Caco-2 (cell line): ENCODE measurements at regions not wholly inside any gene's neighbourhood (a gene's known extent, or its start where the extent isn't known, plus 50 kb on each side); places are given as distances from the start of the nearest gene placed in this dataset.

ENCODE experiments used
- BruUV-seq: library from RNA; stranded (reverse); fragments of 400-500 nt; replicated peaks from 2 replicates; lab custom pipeline; 2021; lab: Mats Ljungman, UMichigan
- CTCF ChIA-PET: fragments of 300-600 bp; sonication (Branson Sonifier 250); formaldehyde crosslinking; loops from one replicate; lab custom pipeline; 2022; ENCODE audit warnings: antibody characterized with exemption; lab: Charles Lee
- POLR2A ChIA-PET: fragments of 300-600 bp; sonication (Branson Sonifier 250); formaldehyde crosslinking; loops from one replicate; lab custom pipeline; 2022; ENCODE audit warnings: antibody characterized with exemption; lab: Charles Lee
- DNase-seq, 2 experiments: peaks; one replicate each; pipeline versions ENCODE4 v3.0.0 to v3.0.0-alpha.2; 2020 to 2022
- H3K27me3 ChIP-seq: replicated peaks from 2 replicates; pipeline ENCODE4 v1.6.0; 2011; ENCODE audit warnings: low read length; ENCODE audit not compliant: control insufficient read depth, insufficient read depth
- H3K36me3 ChIP-seq: 2 replicates; pipeline ENCODE4 v1.5.1; 2011; ENCODE audit warnings: low read length; ENCODE audit not compliant: control insufficient read depth, insufficient read depth
- H3K4me1 ChIP-seq: fragments of 250-450 bp; sonication (Bioruptor Pico); 2 replicates; pipeline ENCODE4 v1.5.1; 2020; ENCODE audit warnings: mild to moderate bottlenecking
- H3K4me3 ChIP-seq: 2 replicates; pipeline ENCODE4 v1.5.1; 2011; ENCODE audit warnings: low read depth, mild to moderate bottlenecking, control low read depth, low read length
- H3K9me3 ChIP-seq: fragments of 250-450 bp; sonication (Bioruptor Pico); 2 replicates; pipeline ENCODE4 v1.5.1; 2020; ENCODE audit warnings: mild to moderate bottlenecking, moderate library complexity
- H3K27ac Mint-ChIP-seq: one replicate; pipeline ENCODE4 v1.8.0; 2022; ENCODE audit warnings: mixed read lengths; ENCODE audit not compliant: unreplicated experiment
- H3K27me3 Mint-ChIP-seq: one replicate; pipeline ENCODE4 v1.8.0; 2022; ENCODE audit warnings: mixed read lengths; ENCODE audit not compliant: insufficient read depth, unreplicated experiment
- H3K36me3 Mint-ChIP-seq: one replicate; pipeline ENCODE4 v1.8.0; 2022; ENCODE audit warnings: mild to moderate bottlenecking, mixed read lengths; ENCODE audit not compliant: insufficient read depth, unreplicated experiment
- H3K4me1 Mint-ChIP-seq: one replicate; pipeline ENCODE4 v1.8.0; 2022; ENCODE audit warnings: low read depth, mixed read lengths; ENCODE audit not compliant: unreplicated experiment
- H3K4me3 Mint-ChIP-seq: one replicate; pipeline ENCODE4 v1.8.0; 2022; ENCODE audit warnings: mild to moderate bottlenecking, moderate library complexity, mixed read lengths; ENCODE audit not compliant: unreplicated experiment
- H3K9me3 Mint-ChIP-seq: one replicate; pipeline ENCODE4 v1.8.0; 2022; ENCODE audit warnings: mixed read lengths; ENCODE audit not compliant: unreplicated experiment
- CTCF ChIP-seq, 2 experiments: fragments of 200-600 bp in 1 of 2; IDR thresholded peaks; 1 replicate in 1 of 2; 2 replicates in 1 of 2; pipeline versions ENCODE4 v1.5.1 to v1.8.0; 2011 to 2022; ENCODE audit warnings: antibody characterized with exemption in 1 of 2, control low read depth in 1 of 2, inconsistent platforms in 1 of 2, low read depth in 1 of 2, low read length in 1 of 2, mild to moderate bottlenecking in 1 of 2, moderate library complexity in 1 of 2; ENCODE audit not compliant: insufficient read depth in 1 of 2, severe bottlenecking in 1 of 2, unreplicated experiment in 1 of 2
- intact Hi-C: fragments of 100-400 bp; cut with micrococcal nuclease; formaldehyde crosslinking; loops from one replicate; pipeline ENCODE4 v1.10.0; 2022; ENCODE audit not compliant: unreplicated experiment

- H3K27ac Mint-ChIP-seq: no peak overlapping the region
- Histone ChIP-seq H3K4me1 (no peaks in the 10 kb centered on the region), H3K27me3 (no peaks in the 10 kb centered on the region), H3K36me3 (no peaks in the 10 kb centered on the region), H3K9me3 (no peaks in the 10 kb centered on the region), H3K4me3 (no peak overlapping the region)
- H3K27me3 Mint-ChIP-seq: no peaks in the 10 kb centered on the region
- H3K36me3 Mint-ChIP-seq: no peaks in the 10 kb centered on the region
- no peak for DNase-seq
- BruUV-seq: no TSS peak
- CTCF ChIA-PET: no interaction called here
- intact Hi-C loops: no loop called here
- H3K9me3 Mint-ChIP-seq: no peaks in the 10 kb centered on the region
- POLR2A ChIA-PET: no interaction called here
- no peaks in the 10 kb centered on the region for H3K4me1 Mint-ChIP-seq
- no peak for TF ChIP-seq CTCF (IDR thresholded peaks at IDR 0.05; ENCODE audit: insufficient read depth in 1 of 2, low read depth in 1 of 2, low read length in 1 of 2, severe bottlenecking in 1 of 2, unreplicated experiment in 1 of 2)
- no peak overlapping the region for H3K4me3 Mint-ChIP-seq
These were observed 756.1 kb downstream of the UQCRFS1 start for GRCh38 chr19:28456708-28457320.

GRCh38 chr19:28456252-28456651 is 756.7 kb downstream of the UQCRFS1 start:
- Mint-ChIP-seq H3K27ac (no peak overlapping the region), H3K9me3 (no peaks in the 10 kb centered on the region), H3K4me1 (no peaks in the 10 kb centered on the region), H3K4me3 (no peak overlapping the region), H3K36me3 (no peaks in the 10 kb centered on the region), H3K27me3 (no peaks in the 10 kb centered on the region)
- TF ChIP-seq CTCF (IDR thresholded peaks at IDR 0.05; ENCODE audit: insufficient read depth in 1 of 2, low read depth in 1 of 2, low read length in 1 of 2, severe bottlenecking in 1 of 2, unreplicated experiment in 1 of 2): no peak
- H3K9me3 ChIP-seq: no peaks in the 10 kb centered on the region
- no peak for DNase-seq
- CTCF ChIA-PET: no interaction called here
- no peak overlapping the region for H3K4me3 ChIP-seq
- BruUV-seq: no TSS peak
- POLR2A ChIA-PET: no interaction called here
- H3K36me3 ChIP-seq: no peaks in the 10 kb centered on the region
- no peaks in the 10 kb centered on the region for H3K27me3 ChIP-seq
- H3K4me1 ChIP-seq: no peaks in the 10 kb centered on the region
- intact Hi-C loops: no loop called here

GRCh38 chr19:28454083-28454482 is 758.9 kb downstream of the UQCRFS1 start:
- CTCF ChIA-PET: no interaction called here
- POLR2A ChIA-PET: no interaction called here
- no TSS peak for BruUV-seq
- no peaks in the 10 kb centered on the region for H3K4me1 Mint-ChIP-seq
- Histone ChIP-seq H3K27me3 (no peaks in the 10 kb centered on the region), H3K9me3 (no peaks in the 10 kb centered on the region), H3K4me3 (no peak overlapping the region), H3K36me3 (no peaks in the 10 kb centered on the region), H3K4me1 (no peaks in the 10 kb centered on the region)
- intact Hi-C loops: no loop called here
- no peak for TF ChIP-seq CTCF (IDR thresholded peaks at IDR 0.05; ENCODE audit: insufficient read depth in 1 of 2, low read depth in 1 of 2, low read length in 1 of 2, severe bottlenecking in 1 of 2, unreplicated experiment in 1 of 2)
- H3K27ac Mint-ChIP-seq: no peak overlapping the region
- no peaks in the 10 kb centered on the region for H3K27me3 Mint-ChIP-seq
- no peak for DNase-seq
- H3K4me3 Mint-ChIP-seq: no peak overlapping the region
- no peaks in the 10 kb centered on the region for H3K9me3 Mint-ChIP-seq
- H3K36me3 Mint-ChIP-seq: no peaks in the 10 kb centered on the region
